ENCODE measurements at regions not wholly inside any gene's neighbourhood (a gene's known extent, or its start where the extent isn't known, plus 50 kb on each side); places are given as distances from the start of the nearest gene placed in this dataset.

DNA sequence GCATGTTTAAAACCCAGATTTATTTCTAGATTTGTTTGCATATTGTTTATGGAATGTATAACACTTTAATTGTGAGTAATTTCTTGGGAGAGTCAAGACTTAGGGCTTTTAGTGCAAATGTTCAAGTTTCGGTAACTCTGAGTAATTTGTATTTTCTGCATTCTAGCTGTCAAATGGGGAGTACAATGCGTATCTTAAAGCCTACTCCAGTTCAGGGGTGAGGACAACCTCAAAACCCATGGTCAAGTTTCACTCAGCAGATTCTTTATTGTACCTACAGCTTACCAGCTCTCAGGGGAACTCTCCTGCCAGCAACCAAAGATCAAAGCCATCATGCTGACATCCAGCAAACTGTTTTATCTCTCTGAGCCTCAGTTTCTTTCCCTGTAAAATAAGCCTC, 458.6 kb upstream of the JARID2 start:
- DNase-seq (no peak), ATAC-seq (ENCODE audit: low read depth) (no peak)
- TF ChIP-seq, protein P1, sequence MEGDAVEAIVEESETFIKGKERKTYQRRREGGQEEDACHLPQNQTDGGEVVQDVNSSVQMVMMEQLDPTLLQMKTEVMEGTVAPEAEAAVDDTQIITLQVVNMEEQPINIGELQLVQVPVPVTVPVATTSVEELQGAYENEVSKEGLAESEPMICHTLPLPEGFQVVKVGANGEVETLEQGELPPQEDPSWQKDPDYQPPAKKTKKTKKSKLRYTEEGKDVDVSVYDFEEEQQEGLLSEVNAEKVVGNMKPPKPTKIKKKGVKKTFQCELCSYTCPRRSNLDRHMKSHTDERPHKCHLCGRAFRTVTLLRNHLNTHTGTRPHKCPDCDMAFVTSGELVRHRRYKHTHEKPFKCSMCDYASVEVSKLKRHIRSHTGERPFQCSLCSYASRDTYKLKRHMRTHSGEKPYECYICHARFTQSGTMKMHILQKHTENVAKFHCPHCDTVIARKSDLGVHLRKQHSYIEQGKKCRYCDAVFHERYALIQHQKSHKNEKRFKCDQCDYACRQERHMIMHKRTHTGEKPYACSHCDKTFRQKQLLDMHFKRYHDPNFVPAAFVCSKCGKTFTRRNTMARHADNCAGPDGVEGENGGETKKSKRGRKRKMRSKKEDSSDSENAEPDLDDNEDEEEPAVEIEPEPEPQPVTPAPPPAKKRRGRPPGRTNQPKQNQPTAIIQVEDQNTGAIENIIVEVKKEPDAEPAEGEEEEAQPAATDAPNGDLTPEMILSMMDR (IDR thresholded peaks at IDR 0.05) = no peak
- ChIA-PET POLR2A (no interaction called here), CTCF (no interaction called here)
- intact Hi-C loops (cut with micrococcal nuclease) = no loop called here
- H3K27ac Mint-ChIP-seq = no peak overlapping the region
- H3K4me3 Mint-ChIP-seq = no peak overlapping the region
- peaks cover 30% of the 10 kb centered on the region for H3K4me1 Mint-ChIP-seq
- no peaks in the 10 kb centered on the region for H3K27me3 Mint-ChIP-seq
- no peaks in the 10 kb centered on the region for H3K36me3 Mint-ChIP-seq (ENCODE audit: low read depth)
- H3K9me3 Mint-ChIP-seq = peaks cover 2% of the 10 kb centered on the region

DNA sequence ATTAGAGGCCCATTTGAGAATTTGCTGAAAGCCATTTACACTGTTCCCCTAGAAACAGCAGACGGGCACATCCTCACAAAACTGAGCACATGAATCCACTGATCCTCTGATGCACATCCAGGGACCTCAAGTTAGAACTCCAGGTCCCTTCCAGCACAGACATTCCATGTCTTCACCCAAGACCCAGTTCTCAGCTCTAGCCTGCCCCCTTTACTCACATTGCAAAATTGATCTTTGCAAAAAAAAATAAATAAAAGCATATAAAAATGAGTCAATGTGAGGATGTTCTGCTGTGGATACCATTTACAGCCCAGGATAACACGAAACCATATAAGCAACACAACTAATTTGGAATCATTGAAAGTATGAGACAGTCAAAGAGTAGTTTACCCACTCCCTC, 458.2 kb upstream of the JARID2 start:
- H3K27ac Mint-ChIP-seq = no peak overlapping the region
- ChIA-PET POLR2A (no interaction called here), CTCF (no interaction called here)
- no peaks in the 10 kb centered on the region for H3K27me3 Mint-ChIP-seq
- DNase-seq = no peak
- peaks cover 2% of the 10 kb centered on the region for H3K9me3 Mint-ChIP-seq
- no peak for ATAC-seq (ENCODE audit: low read depth)
- intact Hi-C loops (cut with micrococcal nuclease) = no loop called here
- no peaks in the 10 kb centered on the region for H3K36me3 Mint-ChIP-seq (ENCODE audit: low read depth)
- TF ChIP-seq, protein P1 (IDR thresholded peaks at IDR 0.05) = no peak
- H3K4me1 Mint-ChIP-seq = peaks cover 30% of the 10 kb centered on the region
- no peak overlapping the region for H3K4me3 Mint-ChIP-seq

DNA sequence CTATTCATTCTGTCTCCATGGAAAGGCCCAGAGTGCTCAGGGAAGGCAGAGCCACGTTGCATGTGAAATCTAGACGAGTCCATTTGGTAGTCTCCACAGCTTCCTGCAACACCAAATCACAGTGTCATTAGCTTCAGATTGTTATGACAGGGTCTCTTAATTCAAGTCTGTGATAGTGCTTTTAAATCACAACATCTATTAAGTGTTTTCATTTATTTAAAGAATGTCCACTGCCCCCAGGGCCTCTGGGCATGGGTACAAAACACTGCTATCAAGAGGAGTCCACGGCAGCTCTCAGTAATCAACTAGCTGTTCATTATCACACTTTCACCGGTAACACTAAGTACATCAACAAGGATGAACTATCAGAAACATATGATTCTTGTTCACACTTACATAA, 455.9 kb upstream of the JARID2 start:
- Mint-ChIP-seq H3K9me3 (no peaks in the 10 kb centered on the region), H3K4me1 (peaks cover 27% of the 10 kb centered on the region), H3K36me3 (ENCODE audit: low read depth) (no peaks in the 10 kb centered on the region), H3K27ac (no peak overlapping the region), H3K4me3 (no peak overlapping the region), H3K27me3 (no peaks in the 10 kb centered on the region)
- CTCF ChIA-PET = no interaction called here
- TF ChIP-seq, protein P1 (IDR thresholded peaks at IDR 0.05) = no peak
- POLR2A ChIA-PET = no interaction called here
- intact Hi-C loops (cut with micrococcal nuclease) = no loop called here
- DNase-seq (no peak), ATAC-seq (ENCODE audit: low read depth) (no peak)

DNA sequence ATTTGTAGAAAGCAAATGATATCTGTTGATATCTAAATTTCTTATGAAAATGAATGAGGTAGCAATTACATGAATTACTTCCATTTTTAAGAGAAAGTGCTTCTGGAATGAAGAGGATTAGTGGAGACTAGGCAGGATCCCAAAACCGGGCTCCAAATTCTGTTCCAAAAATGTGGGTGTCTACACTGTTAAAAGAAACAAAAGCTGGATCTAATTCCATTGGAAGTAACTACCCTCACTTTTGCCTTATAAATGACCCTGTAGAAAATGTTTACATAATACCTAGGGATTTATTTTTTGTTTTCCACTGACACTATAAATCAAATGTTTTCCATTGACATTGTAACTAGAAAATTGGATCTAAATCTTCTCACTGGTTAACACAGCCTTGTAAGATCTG, 454.9 kb upstream of the JARID2 start:
- ATAC-seq (ENCODE audit: low read depth) = no peak
- Mint-ChIP-seq H3K4me1 (peaks cover 19% of the 10 kb centered on the region), H3K27ac (no peak overlapping the region), H3K36me3 (ENCODE audit: low read depth) (no peaks in the 10 kb centered on the region), H3K9me3 (no peaks in the 10 kb centered on the region), H3K4me3 (no peak overlapping the region), H3K27me3 (no peaks in the 10 kb centered on the region)
- POLR2A ChIA-PET = no interaction called here
- TF ChIP-seq, protein P1 (IDR thresholded peaks at IDR 0.05) = no peak
- CTCF ChIA-PET = no interaction called here
- intact Hi-C loops (cut with micrococcal nuclease) = no loop called here
- no peak for DNase-seq

DNA sequence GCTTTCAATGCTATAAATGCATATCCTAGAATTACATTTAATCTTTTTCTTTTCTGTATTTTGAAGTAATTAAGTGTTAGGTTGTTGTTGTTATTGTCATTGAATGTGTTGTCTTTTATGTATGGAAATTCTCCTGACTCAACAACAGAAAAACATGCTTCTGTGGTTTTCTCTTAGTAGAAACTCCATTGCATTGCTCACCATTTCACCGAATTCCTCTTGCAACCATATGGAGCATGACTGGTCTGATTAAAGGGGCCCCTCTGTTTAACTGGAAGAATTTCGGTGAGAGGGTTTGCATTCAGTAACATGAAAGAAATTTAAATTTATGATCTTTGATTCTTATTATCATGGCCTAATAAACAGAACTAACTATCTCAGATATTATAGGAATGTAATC, 454.3 kb upstream of the JARID2 start:
- no peak for ATAC-seq (ENCODE audit: low read depth)
- POLR2A ChIA-PET = interaction anchor here (0.5 kb wide), 1 partner anchor 869 kb away, joined by 3 read pairs; no protein-coding TSS in a partner anchor
- TF ChIP-seq, protein P1 (IDR thresholded peaks at IDR 0.05) = no peak

More for the DNA sequence above, 454.3 kb upstream of the JARID2 start:
- H3K36me3 Mint-ChIP-seq (ENCODE audit: low read depth) = no peaks in the 10 kb centered on the region
- no peak for DNase-seq
- intact Hi-C loops (cut with micrococcal nuclease) = no loop called here
- CTCF ChIA-PET = no interaction called here
- no peaks in the 10 kb centered on the region for H3K27me3 Mint-ChIP-seq
- H3K4me3 Mint-ChIP-seq = no peak overlapping the region
- H3K9me3 Mint-ChIP-seq = no peaks in the 10 kb centered on the region
- H3K4me1 Mint-ChIP-seq = peaks cover 14% of the 10 kb centered on the region
- H3K27ac Mint-ChIP-seq = no peak overlapping the region

All from activated B cell treated with CpG ODN at 0.5 μM for 24 hours (primary cell).